ENCODE measurements at regions not wholly inside any gene's neighbourhood (a gene's known extent, or its start where the extent isn't known, plus 50 kb on each side); places are given as distances from the start of the nearest gene placed in this dataset.

- CTCF ChIA-PET, result no interaction called here
- no peak overlapping the region for H3K27ac ChIP-seq
- DNase-seq (ENCODE audit: low spot score), result no peak
- POLR2A ChIA-PET (ENCODE audit: low non-redundant PET), result no interaction called here
- TF ChIP-seq, protein P1, sequence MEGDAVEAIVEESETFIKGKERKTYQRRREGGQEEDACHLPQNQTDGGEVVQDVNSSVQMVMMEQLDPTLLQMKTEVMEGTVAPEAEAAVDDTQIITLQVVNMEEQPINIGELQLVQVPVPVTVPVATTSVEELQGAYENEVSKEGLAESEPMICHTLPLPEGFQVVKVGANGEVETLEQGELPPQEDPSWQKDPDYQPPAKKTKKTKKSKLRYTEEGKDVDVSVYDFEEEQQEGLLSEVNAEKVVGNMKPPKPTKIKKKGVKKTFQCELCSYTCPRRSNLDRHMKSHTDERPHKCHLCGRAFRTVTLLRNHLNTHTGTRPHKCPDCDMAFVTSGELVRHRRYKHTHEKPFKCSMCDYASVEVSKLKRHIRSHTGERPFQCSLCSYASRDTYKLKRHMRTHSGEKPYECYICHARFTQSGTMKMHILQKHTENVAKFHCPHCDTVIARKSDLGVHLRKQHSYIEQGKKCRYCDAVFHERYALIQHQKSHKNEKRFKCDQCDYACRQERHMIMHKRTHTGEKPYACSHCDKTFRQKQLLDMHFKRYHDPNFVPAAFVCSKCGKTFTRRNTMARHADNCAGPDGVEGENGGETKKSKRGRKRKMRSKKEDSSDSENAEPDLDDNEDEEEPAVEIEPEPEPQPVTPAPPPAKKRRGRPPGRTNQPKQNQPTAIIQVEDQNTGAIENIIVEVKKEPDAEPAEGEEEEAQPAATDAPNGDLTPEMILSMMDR (conservative IDR thresholded peaks at IDR 0.05; ENCODE audit: low read depth), result no peak
Observed at GRCh38 chr11:87392665-87393064, 354.9 kb downstream of the TMEM135 start.

- ChIA-PET POLR2A (ENCODE audit: low non-redundant PET) (no interaction called here), CTCF (no interaction called here)
- H3K27ac ChIP-seq, result no peak overlapping the region
- TF ChIP-seq, protein P1 (conservative IDR thresholded peaks at IDR 0.05; ENCODE audit: low read depth), result no peak
- no peak for DNase-seq (ENCODE audit: low spot score)
Observed at GRCh38 chr11:87391496-87391895, 353.8 kb downstream of the TMEM135 start.

DNA sequence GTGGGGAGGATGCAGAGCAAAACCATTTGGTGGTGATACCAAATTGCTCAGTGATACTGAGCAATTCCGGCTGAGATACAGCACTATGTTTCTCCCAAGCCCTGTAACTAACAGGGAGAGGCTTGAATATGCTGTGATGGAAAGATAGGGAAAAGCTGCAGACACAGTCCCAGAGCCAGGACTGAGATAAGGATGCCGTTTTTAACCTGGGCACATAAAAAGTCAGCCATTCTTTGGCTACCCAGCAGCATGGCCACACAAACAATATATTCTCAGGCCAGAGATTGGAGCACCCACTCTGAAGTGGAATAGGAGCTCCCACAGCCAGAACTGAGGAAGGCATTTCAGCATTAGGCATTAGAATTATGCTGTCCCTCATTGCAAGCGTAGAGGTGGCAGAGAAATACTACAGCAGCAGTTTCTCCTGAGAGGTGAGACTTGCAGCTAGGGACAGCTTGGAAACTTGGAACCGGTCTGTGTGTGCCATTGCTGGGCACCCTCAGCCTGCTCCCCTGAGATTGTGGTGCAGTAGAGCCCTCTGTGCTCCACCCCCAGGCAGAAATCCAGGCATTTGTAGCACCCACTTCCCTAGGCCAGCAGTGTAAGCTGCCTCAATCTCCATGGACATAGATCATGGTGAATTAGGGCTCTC is 346.5 kb downstream of the TMEM135 start:
- H3K27ac ChIP-seq, result no peak overlapping the region
- POLR2A ChIA-PET (ENCODE audit: low non-redundant PET), result no interaction called here
- CTCF ChIA-PET, result no interaction called here
- TF ChIP-seq, protein P1 (conservative IDR thresholded peaks at IDR 0.05; ENCODE audit: low read depth), result no peak
- no peak for DNase-seq (ENCODE audit: low spot score)

DNA sequence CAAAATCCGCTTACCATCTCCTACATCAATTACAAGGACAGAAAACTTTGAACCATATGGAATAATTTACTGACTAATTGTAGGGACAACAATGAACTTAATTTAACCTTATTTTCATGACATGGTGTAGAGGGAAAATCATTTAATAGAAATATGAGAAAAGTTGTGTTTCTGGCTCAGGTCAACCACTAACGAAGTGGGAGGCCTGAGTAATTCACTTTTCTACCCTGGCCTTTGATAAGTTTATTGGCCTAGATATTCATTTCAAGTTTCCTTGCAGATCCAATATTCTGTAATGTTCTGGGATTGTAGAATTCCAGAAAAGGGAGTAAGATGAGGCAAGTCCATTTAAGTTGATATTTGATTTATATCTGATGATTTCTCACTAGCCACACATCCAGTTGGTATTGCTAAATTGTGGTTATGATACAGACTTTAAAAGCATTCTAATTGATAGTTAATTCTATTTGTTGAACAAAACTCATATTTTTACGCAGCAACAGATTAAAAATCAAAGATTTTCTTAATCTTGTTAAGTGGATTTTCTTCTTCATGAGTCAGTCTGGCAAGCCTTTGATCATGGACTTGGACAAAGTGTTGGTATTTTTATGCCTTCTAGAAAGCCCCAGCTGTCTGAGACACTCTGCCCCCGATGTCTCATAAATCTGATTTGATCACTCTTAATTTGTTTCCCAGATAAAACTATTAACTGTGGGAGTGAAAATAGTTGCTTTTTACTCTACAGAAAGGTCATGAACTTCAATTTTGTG is 336.5 kb downstream of the TMEM135 start:
- TF ChIP-seq, protein P1 (conservative IDR thresholded peaks at IDR 0.05; ENCODE audit: low read depth), result no peak
- H3K27ac ChIP-seq, result no peak overlapping the region
- ChIA-PET POLR2A (ENCODE audit: low non-redundant PET) (no interaction called here), CTCF (no interaction called here)
- DNase-seq (ENCODE audit: low spot score), result no peak

Data from RWPE1 (cell line).